ENCODE measurements at regions not wholly inside any gene's neighbourhood (a gene's known extent, or its start where the extent isn't known, plus 50 kb on each side); places are given as distances from the start of the nearest gene placed in this dataset.

- Histone ChIP-seq H3K4me3 (no peak overlapping the region), H3K4me1 (no peaks in the 10 kb centered on the region), H3K27ac (no peak overlapping the region), H3K27me3 (no peaks in the 10 kb centered on the region), H3K36me3 (no peaks in the 10 kb centered on the region), H3K9me3 (no peaks in the 10 kb centered on the region)
- 40 to 47% methylated on average over 7 of the region's 7 CpGs for WGBS, 2 donors
- no peak for TF ChIP-seq EP300 (IDR thresholded peaks at IDR 0.05)
- no peak for TF ChIP-seq POLR2A (IDR thresholded peaks at IDR 0.05)
- TF ChIP-seq, protein P1, sequence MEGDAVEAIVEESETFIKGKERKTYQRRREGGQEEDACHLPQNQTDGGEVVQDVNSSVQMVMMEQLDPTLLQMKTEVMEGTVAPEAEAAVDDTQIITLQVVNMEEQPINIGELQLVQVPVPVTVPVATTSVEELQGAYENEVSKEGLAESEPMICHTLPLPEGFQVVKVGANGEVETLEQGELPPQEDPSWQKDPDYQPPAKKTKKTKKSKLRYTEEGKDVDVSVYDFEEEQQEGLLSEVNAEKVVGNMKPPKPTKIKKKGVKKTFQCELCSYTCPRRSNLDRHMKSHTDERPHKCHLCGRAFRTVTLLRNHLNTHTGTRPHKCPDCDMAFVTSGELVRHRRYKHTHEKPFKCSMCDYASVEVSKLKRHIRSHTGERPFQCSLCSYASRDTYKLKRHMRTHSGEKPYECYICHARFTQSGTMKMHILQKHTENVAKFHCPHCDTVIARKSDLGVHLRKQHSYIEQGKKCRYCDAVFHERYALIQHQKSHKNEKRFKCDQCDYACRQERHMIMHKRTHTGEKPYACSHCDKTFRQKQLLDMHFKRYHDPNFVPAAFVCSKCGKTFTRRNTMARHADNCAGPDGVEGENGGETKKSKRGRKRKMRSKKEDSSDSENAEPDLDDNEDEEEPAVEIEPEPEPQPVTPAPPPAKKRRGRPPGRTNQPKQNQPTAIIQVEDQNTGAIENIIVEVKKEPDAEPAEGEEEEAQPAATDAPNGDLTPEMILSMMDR (IDR thresholded peaks at IDR 0.05), result no peak
- no peak for DNase-seq (ENCODE audit: low spot score in 2 of 2)
Measured at GRCh38 chr5:82730913-82731312, 346.3 kb downstream of the TMEM167A start.

DNA sequence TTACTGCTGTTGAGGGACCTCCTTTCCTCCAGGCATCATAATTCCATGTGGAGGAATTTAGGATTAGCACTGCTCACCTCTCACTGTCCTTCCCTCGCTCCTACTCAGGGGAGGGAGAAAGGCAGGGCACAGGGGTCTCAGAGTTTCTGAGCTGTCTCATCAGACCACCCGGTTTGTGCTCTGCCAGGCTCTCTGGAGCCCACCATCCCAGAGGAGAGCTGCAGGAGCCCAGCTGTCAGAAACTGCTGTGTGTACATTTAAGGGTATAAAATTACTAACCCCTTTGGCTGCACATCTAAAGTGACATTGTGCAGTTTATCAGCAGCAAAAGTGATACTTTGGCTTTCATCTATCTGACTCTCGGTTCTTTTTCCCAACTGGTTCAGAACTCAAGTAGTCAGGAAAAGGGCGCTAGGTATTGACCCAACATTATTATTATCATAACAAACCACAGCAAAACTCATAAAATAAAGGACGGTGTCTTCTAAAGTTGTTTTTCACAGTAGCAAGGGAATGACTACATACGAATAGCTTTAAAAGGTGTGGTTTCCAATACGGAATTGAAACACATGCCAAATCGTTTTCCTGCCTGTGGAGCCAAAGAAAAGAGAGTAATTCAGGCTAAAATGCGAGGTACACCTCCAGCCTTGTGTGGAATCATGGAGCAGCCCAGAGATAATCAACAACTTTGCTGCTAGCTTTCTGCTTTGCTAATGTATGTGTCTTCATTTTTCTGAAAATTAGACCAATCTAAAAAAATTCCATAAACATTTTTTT is 348.1 kb downstream of the TMEM167A start:
- no peaks in the 10 kb centered on the region for H3K4me1 ChIP-seq
- WGBS, 2 donors, result 55 to 68% methylated on average over 9 of the region's 9 CpGs
- no peaks in the 10 kb centered on the region for H3K36me3 ChIP-seq
- H3K9me3 ChIP-seq, result no peaks in the 10 kb centered on the region
- H3K27me3 ChIP-seq, result no peaks in the 10 kb centered on the region
- DNase-seq (ENCODE audit: low spot score in 2 of 2), result no peak
- no peak overlapping the region for H3K4me3 ChIP-seq
- H3K27ac ChIP-seq, result no peak overlapping the region
- TF ChIP-seq, protein P1 (IDR thresholded peaks at IDR 0.05), result no peak
- TF ChIP-seq POLR2A (IDR thresholded peaks at IDR 0.05), result no peak
- TF ChIP-seq EP300 (IDR thresholded peaks at IDR 0.05), result no peak

DNA sequence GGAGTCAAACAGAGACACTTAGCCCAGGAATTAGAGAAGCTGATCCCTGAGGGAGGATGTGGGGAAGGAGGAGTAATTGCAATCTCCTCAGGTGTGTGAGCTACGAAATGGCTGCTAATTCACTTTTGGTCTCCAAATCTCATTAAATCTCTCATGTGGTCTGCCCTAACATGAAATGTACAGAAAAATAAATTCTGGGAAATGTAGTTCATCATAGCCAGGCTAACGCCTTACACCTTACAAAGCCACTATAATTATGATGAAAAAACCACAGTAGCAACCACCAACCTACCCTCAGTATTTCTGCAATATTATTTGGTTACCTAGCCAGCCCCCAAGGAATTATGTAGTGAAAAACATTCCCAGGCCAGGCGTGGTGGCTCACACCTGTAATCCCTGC is 354.0 kb downstream of the TMEM167A start:
- no peak overlapping the region for H3K4me3 ChIP-seq
- no peak overlapping the region for H3K27ac ChIP-seq
- TF ChIP-seq, protein P1 (IDR thresholded peaks at IDR 0.05), result no peak
- TF ChIP-seq POLR2A (IDR thresholded peaks at IDR 0.05), result no peak
- TF ChIP-seq EP300 (IDR thresholded peaks at IDR 0.05), result no peak
- DNase-seq (ENCODE audit: low spot score in 2 of 2), result no peak
- no peaks in the 10 kb centered on the region for H3K36me3 ChIP-seq
- peaks cover 0 to 8% (median 3%) of the 10 kb centered on the region in 4 donors for H3K4me1 ChIP-seq
- no peaks in the 10 kb centered on the region for H3K9me3 ChIP-seq
- WGBS, 2 donors, result 95 to 98% methylated on average over 3 of the region's 3 CpGs
- H3K27me3 ChIP-seq, result no peaks in the 10 kb centered on the region

GRCh38 chr5:82721087-82721410 is 356.1 kb downstream of the TMEM167A start:
- Histone ChIP-seq H3K9me3 (no peaks in the 10 kb centered on the region), H3K36me3 (no peaks in the 10 kb centered on the region), H3K27ac (peak overlapping the region in 1 of 4 donors; percentile 5), H3K4me1 (peaks cover 0 to 8% (median 3%) of the 10 kb centered on the region in 4 donors), H3K4me3 (no peak overlapping the region), H3K27me3 (no peaks in the 10 kb centered on the region)
- DNase-seq (ENCODE audit: low spot score in 2 of 2), result no peak
- TF ChIP-seq POLR2A (IDR thresholded peaks at IDR 0.05) (no peak), EP300 (IDR thresholded peaks at IDR 0.05) (no peak)
- TF ChIP-seq, protein P1 (IDR thresholded peaks at IDR 0.05), result no peak
- 34 to 41% methylated on average over 1 of the region's 1 CpG for WGBS, 2 donors

- H3K4me3 ChIP-seq, result no peak overlapping the region
- WGBS, 2 donors, result 46 to 48% methylated on average over 6 of the region's 6 CpGs
- H3K9me3 ChIP-seq, result no peaks in the 10 kb centered on the region
- TF ChIP-seq, protein P1 (IDR thresholded peaks at IDR 0.05), result no peak
- TF ChIP-seq EP300 (IDR thresholded peaks at IDR 0.05) (no peak), POLR2A (IDR thresholded peaks at IDR 0.05) (no peak)
- H3K36me3 ChIP-seq, result no peaks in the 10 kb centered on the region
- DNase-seq (ENCODE audit: low spot score in 2 of 2), result no peak
- H3K27me3 ChIP-seq, result no peaks in the 10 kb centered on the region
- peaks cover 0 to 8% (median 3%) of the 10 kb centered on the region in 4 donors for H3K4me1 ChIP-seq
- peak overlapping the region in 1 of 4 donors; percentile 5 for H3K27ac ChIP-seq
Measured at GRCh38 chr5:82720213-82721086, 356.7 kb downstream of the TMEM167A start.

Measured in tibial nerve (tissue), 4 donors.